Body of pancreas (tissue), 4 donors: ENCODE measurements at regions not wholly inside any gene's neighbourhood (a gene's known extent, or its start where the extent isn't known, plus 50 kb on each side); places are given as distances from the start of the nearest gene placed in this dataset.

Experiments
- ATAC-seq: fragments of 150-250 bp; one replicate; pipeline ENCODE4 v1.9.1; 2016
- DNase-seq, 4 donors: peaks; one replicate each; pipeline ENCODE4 v3.0.0-alpha.2; 2019
- H3K27ac ChIP-seq, 4 donors: fragments of 200-600 bp; sonication (generic); 1 replicate in 3 of 4; 2 replicates in 1 of 4; pipeline versions ENCODE4 v1.5.1 to v1.6.1; 2016 to 2019; ENCODE audit warnings: mild to moderate bottlenecking in 1 of 4, mixed read lengths in 1 of 4, moderate library complexity in 1 of 4
- H3K27me3 ChIP-seq, 2 donors: fragments of 200-600 bp; sonication (generic); one replicate each; pipeline ENCODE4 v1.6.0; 2016; ENCODE audit warnings: mild to moderate bottlenecking in 1 of 2
- H3K36me3 ChIP-seq, 2 donors: fragments of 200-600 bp; sonication (generic); replicated peaks in 1 of 2; 2 replicates each; pipeline ENCODE4 v1.5.1; 2016; ENCODE audit warnings: low read depth in 2 of 2; ENCODE audit not compliant: insufficient read depth in 1 of 2
- H3K4me1 ChIP-seq: fragments of 200-600 bp; sonication (generic); one replicate; pipeline ENCODE4 v1.6.0; 2016
- H3K4me3 ChIP-seq, 2 donors: fragments of 200-600 bp; sonication (generic); 1 replicate in 1 of 2; 2 replicates in 1 of 2; pipeline ENCODE4 v1.5.1; 2016 to 2019
- H3K9me3 ChIP-seq, 3 donors: fragments of 200-600 bp; sonication (generic); 1 replicate in 2 of 3; 2 replicates in 1 of 3; pipeline ENCODE4 v1.5.1; 2016
- POLR2A ChIP-seq, 3 donors: fragments of 450-650 bp; IDR thresholded peaks; one replicate each; pipeline ENCODE4 v1.6.1; 2016; ENCODE audit warnings: antibody characterized with exemption in 3 of 3, mild to moderate bottlenecking in 2 of 3
- WGBS, 2 donors: methylation state at CpG; one replicate each; pipeline ENCODE4 v1.1.5; 2017; 5-methylcytosine and 5-hydroxymethylcytosine counted together
- intact Hi-C: fragments of 100-400 bp; cut with DNase I; formaldehyde crosslinking; loops from one replicate; pipeline ENCODE4 v1.15.1; 2023
- TF ChIP-seq, protein P1 (sequence below), 7 experiments: fragments of 450-650 bp in 4 of 7; fragments of 200-600 bp in 3 of 7; sonication (generic) in 3 of 7; IDR thresholded peaks; one replicate each; pipeline ENCODE4 v1.5.1; 2016 to 2019; ENCODE audit warnings: antibody characterized with exemption in 7 of 7

DNA sequence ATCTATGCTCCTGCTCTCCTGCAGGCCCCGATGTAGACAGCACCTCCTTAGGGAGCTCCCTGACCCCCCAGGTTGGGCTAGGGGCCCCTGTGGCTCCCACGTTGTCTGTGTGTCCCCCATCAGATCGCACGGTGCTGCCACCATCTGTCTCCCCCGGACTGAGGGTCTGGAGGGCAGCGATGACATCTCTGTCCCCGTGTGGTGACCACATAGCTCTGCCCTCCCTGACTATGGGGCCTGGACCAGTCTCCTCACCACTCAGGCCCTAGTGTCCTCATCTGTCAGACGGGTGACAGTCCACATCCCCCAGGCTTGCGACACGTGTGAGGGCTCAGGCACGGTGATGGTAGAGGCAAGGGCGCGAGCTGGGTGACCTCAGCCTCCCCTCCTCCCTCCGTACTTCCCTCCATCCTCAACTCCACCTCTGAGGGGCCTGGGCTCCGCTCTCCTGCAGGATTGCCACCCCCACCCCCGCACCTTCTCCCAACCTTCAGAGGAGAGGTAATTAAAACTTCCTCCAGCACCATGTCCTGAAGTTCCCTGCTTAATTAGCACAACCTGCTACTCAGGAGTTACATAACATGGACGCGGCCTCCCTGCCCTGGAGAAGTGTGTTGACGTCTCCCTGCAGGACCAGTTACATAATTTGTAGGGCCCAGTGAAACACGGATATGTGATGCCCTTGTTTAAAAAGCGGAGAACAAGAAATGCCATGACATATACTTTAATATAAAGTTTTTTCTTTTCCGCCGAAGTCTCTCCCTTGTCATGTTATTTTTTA is 288.2 kb downstream of the PTPRU start:
- H3K9me3 ChIP-seq = peaks cover 0 to 6% (median 0%) of the 10 kb centered on the region in 3 donors
- TF ChIP-seq, protein P1, sequence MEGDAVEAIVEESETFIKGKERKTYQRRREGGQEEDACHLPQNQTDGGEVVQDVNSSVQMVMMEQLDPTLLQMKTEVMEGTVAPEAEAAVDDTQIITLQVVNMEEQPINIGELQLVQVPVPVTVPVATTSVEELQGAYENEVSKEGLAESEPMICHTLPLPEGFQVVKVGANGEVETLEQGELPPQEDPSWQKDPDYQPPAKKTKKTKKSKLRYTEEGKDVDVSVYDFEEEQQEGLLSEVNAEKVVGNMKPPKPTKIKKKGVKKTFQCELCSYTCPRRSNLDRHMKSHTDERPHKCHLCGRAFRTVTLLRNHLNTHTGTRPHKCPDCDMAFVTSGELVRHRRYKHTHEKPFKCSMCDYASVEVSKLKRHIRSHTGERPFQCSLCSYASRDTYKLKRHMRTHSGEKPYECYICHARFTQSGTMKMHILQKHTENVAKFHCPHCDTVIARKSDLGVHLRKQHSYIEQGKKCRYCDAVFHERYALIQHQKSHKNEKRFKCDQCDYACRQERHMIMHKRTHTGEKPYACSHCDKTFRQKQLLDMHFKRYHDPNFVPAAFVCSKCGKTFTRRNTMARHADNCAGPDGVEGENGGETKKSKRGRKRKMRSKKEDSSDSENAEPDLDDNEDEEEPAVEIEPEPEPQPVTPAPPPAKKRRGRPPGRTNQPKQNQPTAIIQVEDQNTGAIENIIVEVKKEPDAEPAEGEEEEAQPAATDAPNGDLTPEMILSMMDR (IDR thresholded peaks at IDR 0.05) = no peak
- no peak for TF ChIP-seq POLR2A (IDR thresholded peaks at IDR 0.05)
- no peak overlapping the region for H3K4me3 ChIP-seq
- DNase-seq = no peak
- ATAC-seq = no peak
- H3K4me1 ChIP-seq = no peaks in the 10 kb centered on the region
- H3K27me3 ChIP-seq = no peaks in the 10 kb centered on the region
- H3K27ac ChIP-seq = no peak overlapping the region
- H3K36me3 ChIP-seq = no peaks in the 10 kb centered on the region
- 55 to 63% methylated on average over 11 to 23 of the region's 23 CpGs for WGBS, 2 donors
- intact Hi-C loops = no loop called here

DNA sequence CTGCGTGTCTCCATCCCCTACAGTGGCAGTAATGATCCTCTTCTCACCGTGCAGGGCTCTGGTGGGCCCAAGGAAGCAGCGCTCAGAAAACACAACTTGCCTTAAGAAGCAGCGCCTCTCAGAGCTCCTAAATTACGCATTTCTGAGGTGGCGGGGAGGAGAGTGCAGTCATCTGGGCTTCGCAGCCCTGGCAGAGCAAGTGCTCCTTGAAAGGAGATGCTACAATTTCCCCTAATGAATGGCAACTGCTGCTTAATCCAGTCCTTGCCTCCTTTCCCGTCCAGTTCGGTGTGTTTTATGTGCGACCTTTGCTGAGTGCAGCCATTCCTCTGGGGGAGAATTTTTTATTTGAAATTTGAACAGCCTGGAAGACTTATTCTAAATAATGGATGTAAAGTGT is 287.3 kb downstream of the PTPRU start:
- no peak for ATAC-seq
- 75 to 85% methylated on average over 10 of the region's 10 CpGs for WGBS, 2 donors
- Histone ChIP-seq H3K36me3 (no peaks in the 10 kb centered on the region), H3K4me3 (no peak overlapping the region), H3K27me3 (no peaks in the 10 kb centered on the region), H3K4me1 (no peaks in the 10 kb centered on the region), H3K27ac (no peak overlapping the region), H3K9me3 (peaks cover 0 to under 1% (median 0%) of the 10 kb centered on the region in 3 donors)
- TF ChIP-seq, protein P1 (IDR thresholded peaks at IDR 0.05) = no peak
- TF ChIP-seq POLR2A (IDR thresholded peaks at IDR 0.05) = no peak
- DNase-seq = no peak
- intact Hi-C loops = no loop called here

DNA sequence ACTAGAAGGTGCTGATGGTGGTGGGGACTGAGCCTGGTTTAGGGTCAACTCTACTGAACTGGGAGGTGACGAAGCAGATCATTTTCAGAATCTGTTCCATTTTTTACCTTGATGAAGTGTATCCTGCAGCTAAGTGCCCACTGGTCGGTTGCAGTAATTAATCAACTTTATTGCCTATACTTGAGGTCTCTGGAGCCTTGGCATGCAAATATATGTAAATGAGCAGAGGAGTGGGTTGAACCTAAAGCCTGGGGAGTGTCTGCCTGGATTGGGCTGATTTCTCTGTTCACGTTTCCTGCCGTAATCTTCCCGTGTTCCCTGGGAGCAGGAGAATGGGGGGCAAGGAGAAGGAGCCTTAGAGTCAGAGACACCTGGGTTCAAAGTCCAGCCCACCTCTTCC is 286.8 kb downstream of the PTPRU start:
- ATAC-seq (no peak), DNase-seq (no peak)
- TF ChIP-seq, protein P1 (IDR thresholded peaks at IDR 0.05) = no peak
- TF ChIP-seq POLR2A (IDR thresholded peaks at IDR 0.05) = no peak
- 78 to 79% methylated on average over 5 of the region's 5 CpGs for WGBS, 2 donors
- intact Hi-C loops = no loop called here
- H3K27ac ChIP-seq = no peak overlapping the region
- H3K9me3 ChIP-seq = no peaks in the 10 kb centered on the region
- H3K4me1 ChIP-seq = no peaks in the 10 kb centered on the region
- no peaks in the 10 kb centered on the region for H3K27me3 ChIP-seq
- H3K36me3 ChIP-seq = no peaks in the 10 kb centered on the region
- H3K4me3 ChIP-seq = no peak overlapping the region

DNA sequence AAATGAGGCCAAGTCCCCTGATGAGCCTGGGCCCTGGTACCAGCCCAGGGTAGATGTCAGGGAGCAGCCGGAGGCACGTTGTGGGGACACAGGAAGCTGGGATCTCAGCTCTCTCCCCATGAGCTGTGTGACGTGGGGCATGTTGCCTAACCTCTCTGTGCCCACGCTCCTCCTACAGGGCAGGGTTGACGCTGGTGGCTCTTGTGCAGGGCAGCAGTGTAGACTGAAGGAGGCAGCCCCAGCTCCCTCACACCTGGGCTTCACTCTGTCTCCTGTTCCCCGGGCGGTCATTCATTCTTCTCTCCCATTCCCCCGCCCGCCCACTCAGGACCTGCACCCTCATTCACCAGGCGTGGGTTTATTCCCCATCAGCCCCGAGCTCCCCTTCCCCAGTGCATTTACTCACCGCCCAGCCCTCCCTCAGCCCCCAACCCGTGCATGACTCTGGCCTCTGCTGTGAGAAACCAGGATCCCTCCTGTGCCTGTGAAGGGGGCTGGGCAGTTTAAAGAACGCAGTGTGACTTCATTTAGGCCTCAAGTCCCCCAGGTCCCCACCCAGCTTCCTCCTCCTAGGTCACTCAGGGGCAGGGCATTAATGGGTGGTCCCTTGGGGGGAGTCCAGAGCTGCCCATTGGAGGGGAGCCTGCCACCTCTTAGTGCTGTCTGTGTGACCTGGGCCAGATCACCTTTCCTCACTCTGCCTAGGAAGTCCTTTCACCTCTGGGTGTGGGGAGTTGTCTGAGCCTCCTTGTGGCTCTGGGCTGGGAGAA is 285.7 kb downstream of the PTPRU start:
- no peaks in the 10 kb centered on the region for H3K4me1 ChIP-seq
- no peak overlapping the region for H3K4me3 ChIP-seq
- DNase-seq = peak in 1 of 4 donors; percentile 3
- H3K9me3 ChIP-seq = no peaks in the 10 kb centered on the region
- no peak for ATAC-seq
- no peak overlapping the region for H3K27ac ChIP-seq
- no peak for TF ChIP-seq POLR2A (IDR thresholded peaks at IDR 0.05)
- TF ChIP-seq, protein P1 (IDR thresholded peaks at IDR 0.05) = no peak
- WGBS, 2 donors = 59 to 63% methylated on average over 11 to 14 of the region's 14 CpGs
- H3K27me3 ChIP-seq = no peaks in the 10 kb centered on the region
- intact Hi-C loops = no loop called here
- no peaks in the 10 kb centered on the region for H3K36me3 ChIP-seq
